ENCODE measurements at regions not wholly inside any gene's neighbourhood (a gene's known extent, or its start where the extent isn't known, plus 50 kb on each side); places are given as distances from the start of the nearest gene placed in this dataset.
A peak's percentile ranks its signal among the peaks of the same experiment; 100 is the strongest.

- H3K4me3 Mint-ChIP-seq = no peak overlapping the region
- peaks cover 20% of the 10 kb centered on the region for H3K4me1 Mint-ChIP-seq
- H3K36me3 Mint-ChIP-seq (ENCODE audit: low read depth) = no peaks in the 10 kb centered on the region
- H3K9me3 Mint-ChIP-seq = no peaks in the 10 kb centered on the region
- peak overlapping the region; percentile 61 to 88 (median 64) for H3K27ac Mint-ChIP-seq
- no peak for TF ChIP-seq CTCF (IDR thresholded peaks at IDR 0.05; ENCODE audit: unreplicated experiment in 3 of 3)
- no peaks in the 10 kb centered on the region for H3K27me3 Mint-ChIP-seq (ENCODE audit: low read depth)
Observed at GRCh38 chr2:188051706-188052105, 240.0 kb upstream of the GULP1 start.

- Mint-ChIP-seq H3K4me1 (no peaks in the 10 kb centered on the region), H3K36me3 (ENCODE audit: low read depth) (no peaks in the 10 kb centered on the region)
- no peak for TF ChIP-seq CTCF (IDR thresholded peaks at IDR 0.05; ENCODE audit: unreplicated experiment in 3 of 3)
Observed at GRCh38 chr2:188065386-188065785, 226.3 kb upstream of the GULP1 start.

GRCh38 chr2:188068093-188068492 is 223.6 kb upstream of the GULP1 start:
- no peaks in the 10 kb centered on the region for H3K27me3 Mint-ChIP-seq (ENCODE audit: low read depth)
- H3K36me3 Mint-ChIP-seq (ENCODE audit: low read depth) = no peaks in the 10 kb centered on the region
- no peak overlapping the region for H3K27ac Mint-ChIP-seq
- no peak for TF ChIP-seq CTCF (IDR thresholded peaks at IDR 0.05; ENCODE audit: unreplicated experiment in 3 of 3)
- H3K9me3 Mint-ChIP-seq = peaks cover 14% of the 10 kb centered on the region
- no peak overlapping the region for H3K4me3 Mint-ChIP-seq
- H3K4me1 Mint-ChIP-seq = no peaks in the 10 kb centered on the region

More at GRCh38 chr2:188065386-188065785, 226.3 kb upstream of the GULP1 start:
- Mint-ChIP-seq H3K27me3 (ENCODE audit: low read depth) (no peaks in the 10 kb centered on the region), H3K4me3 (no peak overlapping the region), H3K9me3 (peaks cover 2% of the 10 kb centered on the region), H3K27ac (no peak overlapping the region)

- Mint-ChIP-seq H3K4me3 (no peak overlapping the region), H3K4me1 (no peaks in the 10 kb centered on the region), H3K27me3 (ENCODE audit: low read depth) (no peaks in the 10 kb centered on the region), H3K27ac (no peak overlapping the region), H3K9me3 (peaks cover 23% of the 10 kb centered on the region), H3K36me3 (ENCODE audit: low read depth) (peaks cover 3% of the 10 kb centered on the region)
- no peak for TF ChIP-seq CTCF (IDR thresholded peaks at IDR 0.05; ENCODE audit: unreplicated experiment in 3 of 3)
Observed at GRCh38 chr2:188076149-188077056, 215.3 kb upstream of the GULP1 start.

- no peaks in the 10 kb centered on the region for H3K27me3 Mint-ChIP-seq (ENCODE audit: low read depth)
- peaks cover 18% of the 10 kb centered on the region for H3K9me3 Mint-ChIP-seq
- no peak overlapping the region for H3K4me3 Mint-ChIP-seq
- peaks cover 3% of the 10 kb centered on the region for H3K36me3 Mint-ChIP-seq (ENCODE audit: low read depth)
- no peak overlapping the region for H3K27ac Mint-ChIP-seq
- no peaks in the 10 kb centered on the region for H3K4me1 Mint-ChIP-seq
- no peak for TF ChIP-seq CTCF (IDR thresholded peaks at IDR 0.05; ENCODE audit: unreplicated experiment in 3 of 3)
Observed at GRCh38 chr2:188077757-188078156, 213.9 kb upstream of the GULP1 start.

GRCh38 chr2:188078534-188078933 is 213.1 kb upstream of the GULP1 start:
- Mint-ChIP-seq H3K36me3 (ENCODE audit: low read depth) (peaks cover 3% of the 10 kb centered on the region), H3K27ac (no peak overlapping the region), H3K27me3 (ENCODE audit: low read depth) (no peaks in the 10 kb centered on the region), H3K4me1 (no peaks in the 10 kb centered on the region), H3K4me3 (no peak overlapping the region), H3K9me3 (peaks cover 13% of the 10 kb centered on the region)
- TF ChIP-seq CTCF (IDR thresholded peaks at IDR 0.05; ENCODE audit: unreplicated experiment in 3 of 3) = no peak

All from nephron (organoid).